Kidney capillary endothelial cell (primary cell): ENCODE measurements at regions not wholly inside any gene's neighbourhood (a gene's known extent, or its start where the extent isn't known, plus 50 kb on each side); places are given as distances from the start of the nearest gene placed in this dataset.

ENCODE experiments used
- DNase-seq: peaks from one replicate; pipeline ENCODE4 v3.0.0-alpha.2; 2018; ENCODE audit warnings: low spot score

- no peak for DNase-seq
Measured at GRCh38 chr16:79265196-79265595, 335.3 kb downstream of the MAF start.

- no peak for DNase-seq
Measured at GRCh38 chr16:79264237-79265109, 336.1 kb downstream of the MAF start.

DNA sequence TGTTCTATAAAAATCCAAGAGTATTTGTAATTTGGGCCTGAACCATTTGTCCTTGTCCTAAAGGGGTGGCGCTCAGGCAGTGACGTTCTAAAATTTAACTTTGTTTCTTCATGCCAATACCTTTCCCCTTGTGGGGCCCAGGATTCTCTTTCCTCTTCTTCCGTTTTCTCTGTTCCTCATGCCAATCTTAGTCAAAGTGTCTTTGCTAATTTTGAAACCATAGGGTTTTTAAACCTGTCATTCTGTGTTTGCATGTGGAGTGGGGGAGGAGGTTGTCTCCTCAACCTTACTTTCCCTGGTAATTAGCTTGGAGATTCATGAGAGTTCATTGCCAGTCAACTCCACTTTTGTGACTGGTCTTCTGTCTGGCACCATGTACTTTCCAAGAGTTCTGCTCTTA, 337.1 kb downstream of the MAF start:
- no peak for DNase-seq
